ENCODE measurements at regions not wholly inside any gene's neighbourhood (a gene's known extent, or its start where the extent isn't known, plus 50 kb on each side); places are given as distances from the start of the nearest gene placed in this dataset.

DNA sequence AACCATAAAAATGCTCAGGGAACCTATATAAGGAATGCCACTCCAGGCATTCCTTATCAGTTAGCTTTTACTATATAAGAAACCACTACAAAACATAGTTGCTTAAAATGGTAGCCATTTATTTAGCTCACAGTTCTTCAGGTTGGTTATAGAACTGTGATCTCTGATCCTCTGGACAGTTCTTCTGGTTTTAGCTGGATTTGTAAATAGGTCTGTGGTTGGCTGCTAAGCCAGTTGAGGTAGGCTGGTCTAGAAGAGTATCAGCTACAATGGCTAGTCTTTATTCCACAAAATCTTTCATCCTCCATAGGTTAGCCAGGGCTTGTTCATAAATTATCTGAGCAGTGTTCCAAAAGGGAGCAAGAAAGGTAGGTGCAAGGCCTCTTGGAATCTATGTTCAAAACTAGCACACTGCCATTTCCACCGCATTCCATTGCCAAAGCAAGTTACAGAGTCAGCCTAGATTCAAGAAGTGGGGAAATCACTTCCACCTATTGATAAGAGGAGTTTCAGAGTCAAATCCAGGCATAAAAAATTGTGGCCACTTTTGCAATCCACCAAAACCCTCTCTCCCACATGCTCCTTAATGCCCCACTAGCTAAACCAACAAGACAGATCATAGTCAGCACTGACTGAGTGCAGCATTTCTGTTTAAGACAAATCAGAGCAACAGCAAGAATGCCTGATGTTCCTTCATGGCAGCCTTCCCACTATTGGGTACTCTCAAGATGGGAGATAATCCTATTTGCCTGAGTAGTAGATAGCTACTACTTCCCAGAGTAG is 146.4 kb downstream of the IRS1 start:
- no peak for DNase-seq

DNA sequence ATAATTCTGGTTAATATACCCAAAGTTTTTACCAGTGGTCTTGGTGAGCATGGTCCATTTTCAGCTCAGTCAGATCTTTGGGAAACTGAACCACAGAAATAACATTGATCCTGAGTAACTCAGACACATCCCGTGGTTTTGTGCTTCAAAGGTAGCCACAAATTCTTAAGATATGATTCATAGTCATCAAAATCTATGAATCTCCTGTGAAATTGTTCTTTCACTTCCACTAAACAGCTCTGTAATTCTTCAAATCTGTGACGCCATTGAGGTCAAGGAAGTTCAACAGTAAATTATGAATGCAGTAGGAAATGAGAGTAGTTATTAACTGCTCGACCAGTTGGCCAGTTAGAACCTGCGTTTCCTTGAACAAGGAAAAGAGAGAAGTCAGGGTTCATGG is 147.3 kb downstream of the IRS1 start:
- no peak for DNase-seq

DNA sequence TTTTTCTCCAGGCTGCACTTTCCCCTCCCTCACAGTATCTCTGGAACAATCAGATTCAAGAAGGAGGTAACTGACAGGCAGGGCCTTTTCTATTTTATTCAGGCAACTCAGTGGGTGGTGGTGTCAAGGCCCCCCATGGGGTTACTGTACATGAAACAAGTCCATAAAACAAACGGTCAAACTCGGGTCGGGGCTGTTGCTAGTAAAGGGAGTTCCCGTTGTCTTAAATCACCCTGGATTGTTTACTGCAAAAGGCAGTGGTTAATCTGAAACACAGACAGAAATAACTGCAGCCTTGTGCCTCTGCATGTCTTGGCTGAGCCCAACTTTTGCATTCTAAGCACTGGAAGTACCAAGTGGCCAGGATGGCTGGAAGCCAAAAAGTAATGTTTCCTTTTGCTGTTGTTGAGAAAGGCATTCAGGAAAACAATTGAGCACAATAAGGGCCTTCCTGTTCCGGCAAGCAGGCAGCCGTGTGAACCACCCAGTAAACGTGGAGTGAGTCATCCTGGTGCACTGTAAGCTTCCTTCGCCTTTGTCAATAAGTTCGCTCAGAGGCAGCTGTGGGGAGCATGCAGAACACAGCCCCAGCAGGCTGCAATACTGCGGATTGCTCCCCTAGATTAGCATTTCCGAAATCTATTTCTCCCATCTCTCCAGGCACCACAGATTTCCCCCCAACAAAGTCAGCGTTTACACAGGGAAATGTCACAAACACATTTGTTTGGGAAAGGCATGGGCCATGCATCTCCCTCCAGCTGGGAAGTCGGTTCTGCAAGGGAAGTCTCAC is 149.6 kb downstream of the IRS1 start:
- no peak for DNase-seq

DNA sequence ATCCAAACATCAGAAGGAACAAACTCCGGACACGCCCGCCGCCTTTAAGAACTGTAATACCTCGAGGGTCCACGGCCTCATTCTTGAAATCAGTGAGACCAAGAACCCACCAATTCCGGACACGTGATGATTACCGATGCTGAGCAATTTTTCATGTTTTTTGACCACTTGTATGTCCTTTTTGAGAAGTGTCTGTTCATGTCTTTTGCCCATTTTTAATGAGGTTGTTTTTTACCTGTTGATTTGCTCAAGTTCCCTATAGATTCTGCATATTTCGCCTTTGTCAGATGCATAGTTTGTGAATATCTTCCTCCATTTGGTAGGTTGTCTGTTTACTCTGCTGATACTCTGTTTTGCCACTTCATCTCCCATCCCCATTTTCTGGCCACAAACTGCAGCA is 150.4 kb downstream of the IRS1 start:
- no peak for DNase-seq

DNA sequence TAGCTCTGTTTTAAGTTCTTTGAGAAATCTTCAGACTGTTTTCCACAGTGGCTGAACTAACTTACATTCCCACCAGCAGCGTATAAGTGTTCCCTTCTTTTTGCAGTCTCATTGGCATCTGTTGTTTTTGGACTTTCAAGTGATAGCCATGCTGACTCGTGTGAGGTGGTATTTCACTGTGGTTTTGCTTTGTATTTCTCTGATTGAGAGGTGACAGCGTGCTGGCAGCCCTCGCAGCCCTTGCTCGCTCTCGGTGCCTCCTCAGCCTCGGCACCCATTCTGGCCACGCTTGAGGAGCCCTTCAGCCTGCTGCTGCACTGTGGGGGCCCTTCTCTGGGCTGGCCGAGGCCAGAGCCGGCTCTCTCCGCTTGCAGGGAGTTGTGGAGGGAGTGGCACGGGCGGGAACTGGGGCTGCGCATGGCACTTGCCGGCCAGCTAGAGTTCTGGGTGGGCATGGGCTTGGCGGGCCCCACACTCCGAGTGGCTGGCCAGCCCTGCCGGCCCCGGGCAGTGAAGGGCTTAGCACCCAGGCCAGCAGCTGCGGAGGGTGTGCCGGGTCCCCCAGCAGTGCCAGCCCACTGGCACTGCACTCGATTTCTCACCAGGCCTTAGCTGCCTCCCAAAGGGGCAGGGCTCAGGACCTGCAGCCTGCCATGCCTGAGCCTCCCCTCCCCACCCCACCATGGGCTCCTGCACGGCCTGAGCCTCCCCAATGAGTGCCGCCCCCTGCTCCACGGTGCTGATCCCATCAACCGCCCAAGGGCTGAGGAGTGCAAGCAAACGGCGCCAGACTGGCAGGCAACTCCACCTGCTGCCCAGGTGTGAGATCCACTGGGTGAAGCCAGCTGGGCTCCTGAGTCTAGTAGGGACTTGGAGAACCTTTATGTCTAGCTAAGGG is 151.8 kb downstream of the IRS1 start:
- no peak for DNase-seq

DNA sequence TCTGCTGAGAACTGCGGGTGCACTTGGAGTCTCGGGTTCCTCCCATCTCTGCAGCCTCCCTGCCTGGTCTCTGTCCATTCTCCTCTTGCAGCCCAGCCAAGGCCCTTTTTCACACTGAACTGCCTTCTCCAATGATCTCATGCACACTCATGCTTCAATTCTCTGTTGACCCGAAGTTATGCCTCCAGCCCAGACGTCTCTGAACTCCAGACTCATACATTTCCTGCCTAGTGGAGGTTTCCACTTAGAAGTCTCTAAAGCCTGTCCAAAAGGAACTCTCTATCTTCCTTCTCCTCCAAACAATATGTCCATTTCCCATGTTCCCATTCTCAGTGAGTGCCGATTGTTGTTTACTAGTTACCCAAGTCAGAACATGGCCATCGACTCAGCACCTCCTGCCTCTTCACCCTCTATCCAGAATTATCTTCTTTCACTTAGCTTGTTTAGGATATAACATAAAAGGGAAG is 155.2 kb downstream of the IRS1 start:
- no peak for DNase-seq

DNA sequence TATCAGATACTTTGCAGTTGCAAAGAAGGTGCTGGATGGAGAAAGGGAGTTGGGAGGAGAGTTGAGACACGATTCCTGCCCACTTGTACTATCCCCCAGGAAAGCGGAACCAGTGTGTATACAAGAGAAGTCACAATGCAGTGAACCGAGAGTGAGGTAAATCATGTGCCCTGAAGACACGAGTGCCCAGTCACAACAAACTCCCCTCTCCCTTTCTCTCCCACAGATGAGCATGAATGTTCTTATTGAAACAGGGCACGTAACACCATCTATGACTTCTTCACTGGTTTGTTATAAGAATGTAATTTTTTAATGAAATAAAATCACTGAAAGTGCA is 155.7 kb downstream of the IRS1 start:
- DNase-seq: no peak

DNA sequence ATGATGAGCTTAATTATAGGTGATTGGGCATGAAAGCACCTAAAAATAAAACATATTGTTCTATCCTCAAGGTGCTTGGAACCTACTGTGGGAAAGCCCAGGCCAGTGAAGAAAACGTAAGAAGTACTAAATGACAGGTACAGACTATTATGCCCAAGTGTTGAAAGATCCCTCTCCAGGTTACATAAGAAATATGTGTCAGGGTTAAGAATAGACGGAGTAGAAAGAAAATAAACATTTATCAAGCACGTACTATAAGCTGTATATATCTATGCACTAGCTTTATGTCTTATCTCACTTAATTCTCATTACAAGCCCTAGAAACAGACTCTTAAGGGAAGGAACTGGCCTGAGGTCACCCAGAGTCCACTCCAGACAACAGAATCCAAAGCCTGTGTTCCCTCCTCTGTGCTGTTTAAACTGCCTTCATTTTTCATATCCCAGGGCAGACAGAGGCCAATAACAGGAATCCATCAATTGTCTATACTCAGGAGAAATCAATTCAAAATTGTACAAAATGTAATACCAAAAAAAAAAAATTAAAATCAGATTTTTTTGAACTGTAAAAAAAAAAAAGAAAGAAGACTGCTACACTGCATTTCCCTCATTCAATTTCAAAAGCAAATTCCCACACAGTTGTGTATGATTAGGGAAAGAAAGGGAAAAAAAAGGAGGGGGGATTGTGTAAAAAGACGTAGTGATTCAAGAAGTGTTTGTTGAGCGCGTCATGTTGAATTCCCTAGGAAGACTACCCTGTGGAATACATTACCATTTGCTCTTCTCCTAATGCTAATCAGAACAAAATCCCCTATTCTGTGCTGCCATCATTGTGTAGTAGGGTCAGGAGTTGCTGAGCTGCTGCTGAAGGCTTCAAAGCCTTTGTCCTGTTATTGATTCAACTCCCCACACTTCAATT is 156.3 kb downstream of the IRS1 start:
- no peak for DNase-seq

DNA sequence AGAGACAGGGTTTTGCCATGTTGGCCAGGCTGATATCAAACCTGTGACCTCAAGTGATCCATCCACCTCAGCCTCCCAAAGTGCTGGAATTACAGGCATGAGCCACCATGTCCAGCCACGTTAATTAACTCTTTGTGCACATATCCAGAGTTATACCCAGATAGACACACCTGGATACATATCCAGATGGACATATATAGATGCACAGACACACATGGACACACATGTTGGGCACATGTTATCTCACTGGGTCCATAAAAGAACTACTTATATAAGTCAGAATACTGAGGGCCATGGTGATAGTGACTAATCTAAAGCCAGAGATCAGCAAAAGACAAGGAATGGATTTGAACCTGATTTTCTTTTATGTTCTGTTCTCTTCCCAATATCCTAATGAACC is 158.6 kb downstream of the IRS1 start:
- DNase-seq: no peak

DNA sequence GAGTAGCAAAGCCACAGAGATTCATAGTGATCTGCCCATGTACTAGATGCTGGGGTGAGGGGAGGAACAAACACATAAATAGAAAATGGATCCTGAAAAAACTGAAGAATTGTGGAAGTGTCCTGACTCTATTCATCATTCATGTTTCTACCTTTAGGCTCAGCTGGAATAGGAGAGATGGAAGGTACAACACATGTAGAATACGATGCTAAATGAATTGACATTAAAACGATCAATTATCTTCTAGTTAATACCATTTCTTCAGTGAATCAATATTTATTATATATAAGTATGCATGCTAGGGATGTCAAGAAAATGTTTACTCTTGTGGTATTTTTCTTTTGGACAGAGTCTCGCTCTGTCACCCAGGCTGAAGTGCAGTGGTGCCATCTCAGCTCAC is 159.1 kb downstream of the IRS1 start:
- DNase-seq: no peak

DNA sequence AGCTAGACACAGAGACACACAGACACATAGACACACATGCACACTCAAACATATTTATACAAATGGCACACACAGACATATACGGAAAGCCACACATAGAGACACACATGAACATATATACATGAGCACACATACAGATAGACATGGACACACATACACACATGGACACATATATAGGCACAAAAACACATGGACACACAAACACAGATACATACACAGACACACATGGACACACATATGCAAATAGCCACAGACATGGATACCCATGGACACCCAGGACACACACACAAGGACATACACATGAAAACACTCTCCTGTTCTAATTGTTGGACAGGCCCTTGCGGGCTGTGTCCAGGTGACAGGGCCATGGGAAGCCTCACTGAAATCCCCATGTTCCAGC is 160.1 kb downstream of the IRS1 start:
- no peak for DNase-seq

DNA sequence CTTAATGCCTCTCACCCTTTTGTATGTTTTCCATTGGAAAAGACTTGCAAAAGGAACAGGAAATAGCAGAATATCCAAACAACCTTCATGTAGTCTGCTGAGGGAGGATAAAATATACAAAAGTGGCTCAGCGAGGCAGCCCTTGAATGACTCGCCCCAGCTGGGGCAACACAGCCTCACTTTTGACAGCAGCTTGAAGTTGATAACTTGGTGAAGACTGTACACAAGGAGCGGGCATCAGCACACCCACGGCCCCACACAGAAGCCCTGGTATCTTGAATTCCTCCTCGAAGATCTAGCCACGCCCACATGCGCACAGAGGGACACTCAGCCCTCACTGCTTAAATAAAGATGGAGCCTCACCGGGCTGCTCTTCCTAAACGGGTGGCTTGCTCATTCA is 161.0 kb downstream of the IRS1 start:
- no peak for DNase-seq

DNA sequence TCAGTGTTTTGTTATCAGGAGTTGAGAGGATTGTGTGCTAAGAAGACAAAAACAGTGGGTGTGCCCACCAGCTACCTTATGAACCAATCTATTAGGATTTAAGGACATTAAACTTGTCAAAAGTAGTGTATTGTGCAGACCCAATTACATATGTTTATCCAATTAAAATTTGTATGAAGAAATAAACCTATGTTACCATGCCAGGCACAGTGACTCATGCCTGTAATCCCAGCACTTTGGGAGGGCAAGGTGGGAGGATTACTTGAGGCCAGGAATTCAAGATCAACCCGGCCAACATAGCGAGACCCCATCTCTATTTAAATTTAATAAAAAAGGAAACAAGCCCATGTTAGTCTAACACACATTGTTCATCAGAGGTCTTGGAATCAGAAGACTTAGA is 162.2 kb downstream of the IRS1 start:
- no peak for DNase-seq

DNA sequence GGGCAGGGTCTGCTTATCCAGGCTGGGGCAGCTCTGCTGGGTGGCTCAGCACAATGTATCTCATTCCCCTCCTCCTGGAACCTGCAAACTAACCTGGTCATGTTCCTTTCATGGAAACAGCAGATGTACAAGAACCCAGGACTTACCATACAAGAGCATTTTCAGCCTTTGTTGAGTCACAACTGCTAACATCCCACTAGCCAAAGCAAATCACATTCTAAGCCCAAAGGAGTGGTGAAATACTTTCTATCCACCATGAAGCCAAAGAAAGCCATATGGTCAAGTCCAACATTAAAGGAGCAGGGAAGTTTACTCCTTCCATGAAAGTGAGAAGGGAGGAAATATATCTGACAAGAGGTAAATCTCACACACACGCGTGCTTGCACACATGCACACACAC is 163.0 kb downstream of the IRS1 start:
- DNase-seq: no peak

DNA sequence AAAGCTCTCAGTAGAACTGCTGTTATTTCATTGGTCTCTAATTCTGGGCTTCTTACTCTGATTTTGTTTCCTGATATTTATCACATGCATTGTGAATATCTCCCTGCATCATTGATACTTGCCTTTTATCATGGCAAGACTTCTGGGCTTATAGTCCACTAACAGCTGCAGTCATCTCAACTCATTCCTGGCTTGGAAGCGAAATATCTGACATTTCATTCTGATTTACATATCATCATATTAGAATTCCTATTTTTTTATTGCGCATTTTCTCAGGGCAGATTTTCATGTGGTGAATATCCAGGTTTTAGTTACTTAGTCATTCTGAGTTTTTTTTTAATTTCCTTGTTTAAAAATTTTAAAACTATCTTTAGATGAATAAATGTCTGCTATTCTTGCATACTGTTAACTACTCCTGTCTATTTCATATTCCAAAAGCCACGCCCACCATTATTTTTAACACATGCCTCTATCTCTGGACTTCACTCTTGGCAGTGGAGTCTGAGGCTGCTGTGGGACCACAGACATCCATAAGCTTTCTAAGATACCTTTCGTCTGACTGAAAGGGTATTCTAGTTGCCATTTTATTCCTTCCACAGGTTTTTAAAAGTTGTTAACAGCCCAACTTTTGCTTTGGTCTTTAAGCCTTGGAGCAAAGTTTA is 164.5 kb downstream of the IRS1 start:
- no peak for DNase-seq

DNA sequence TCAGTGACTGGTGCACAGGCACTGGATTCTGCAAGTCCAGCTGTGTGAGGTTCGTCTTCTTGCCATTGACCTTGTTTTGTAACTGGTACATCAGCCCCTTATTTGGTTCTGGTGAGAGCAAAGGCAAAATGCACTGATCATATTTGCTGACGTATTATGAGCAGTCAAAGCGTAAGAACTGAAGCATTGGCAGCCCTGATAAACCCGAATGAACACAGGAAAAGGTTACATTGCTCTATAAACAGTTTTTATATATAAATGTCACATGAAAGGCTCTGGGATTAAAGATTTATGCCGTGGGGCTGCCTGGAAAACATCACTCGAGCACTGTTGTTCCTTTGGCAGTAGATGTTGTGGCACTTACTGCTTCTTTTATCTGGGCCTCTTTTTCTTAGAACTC is 167.9 kb downstream of the IRS1 start:
- DNase-seq: no peak

DNA sequence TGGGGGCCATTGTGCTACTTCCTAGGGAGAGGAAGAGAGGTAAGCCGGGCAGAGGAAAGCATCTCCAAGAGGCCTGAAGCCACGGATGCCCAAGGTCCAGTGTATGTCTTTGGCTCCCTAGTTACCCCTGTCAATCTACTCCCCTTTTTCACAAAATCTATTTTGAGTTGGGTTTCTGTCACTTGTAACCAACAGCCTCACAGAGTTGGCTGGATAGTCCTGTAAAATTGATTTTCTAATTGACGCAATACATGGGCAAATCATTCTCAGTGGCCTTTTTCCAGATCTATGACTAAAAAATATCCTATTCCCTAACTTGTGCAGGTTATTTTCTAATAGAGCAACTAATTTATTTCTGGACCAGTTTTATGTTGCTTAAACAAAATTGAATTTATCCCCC is 168.4 kb downstream of the IRS1 start:
- no peak for DNase-seq

DNA sequence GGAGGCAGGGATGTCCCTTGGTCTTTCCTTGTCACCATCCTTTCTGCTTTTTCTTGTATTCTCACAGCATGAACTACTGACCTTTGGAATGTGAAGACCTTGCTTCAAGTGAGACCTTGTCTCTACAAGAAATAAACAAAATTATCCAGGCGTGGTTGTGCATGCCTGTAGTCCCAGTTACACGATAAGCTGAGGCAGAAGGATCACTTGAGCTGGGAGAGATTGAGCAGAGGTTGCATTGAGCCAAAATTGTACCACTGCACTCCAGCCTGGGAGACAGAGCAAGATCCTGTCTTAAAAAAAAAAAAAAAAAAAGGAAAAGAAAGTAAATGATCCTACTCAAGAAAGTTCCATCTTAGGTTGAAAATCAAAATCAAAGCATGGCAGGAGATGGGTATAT is 173.7 kb downstream of the IRS1 start:
- DNase-seq: no peak

DNA sequence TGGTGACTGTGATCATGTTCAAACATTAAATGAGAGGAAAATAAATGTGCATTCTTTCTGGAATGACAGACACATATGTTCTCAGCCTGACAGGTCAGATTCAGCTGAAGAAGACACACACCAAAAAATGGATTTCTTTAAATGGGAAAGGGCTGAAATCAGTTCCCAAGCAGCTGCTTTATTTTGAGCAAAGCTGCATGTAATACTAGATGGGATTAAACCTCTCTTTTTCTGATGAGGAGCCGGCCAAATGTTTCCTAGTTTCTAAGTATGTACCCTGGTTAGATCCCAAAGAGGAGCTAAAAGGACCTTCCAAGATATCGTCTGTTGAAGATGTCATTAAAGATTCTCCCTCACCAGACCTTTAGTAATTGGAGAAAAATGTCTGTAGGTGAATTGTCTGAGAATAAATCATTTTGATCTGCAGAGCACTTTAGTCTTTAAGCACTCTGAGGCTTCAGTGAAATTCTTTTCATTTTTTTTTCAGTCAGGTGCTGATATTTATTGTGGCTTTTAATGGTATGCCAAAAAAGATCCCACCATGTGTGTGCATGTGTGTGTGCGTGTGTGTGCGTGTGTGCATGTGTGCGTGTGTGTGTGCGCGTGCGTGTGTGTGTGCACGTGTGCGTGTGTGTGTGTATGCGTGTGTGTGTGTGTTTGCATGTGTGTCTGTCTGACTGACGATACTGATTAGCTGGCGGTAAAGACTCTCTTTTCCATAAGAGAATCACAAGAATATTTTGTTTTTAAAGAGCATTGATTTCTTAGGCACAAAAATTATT is 175.8 kb downstream of the IRS1 start:
- DNase-seq: no peak

DNA sequence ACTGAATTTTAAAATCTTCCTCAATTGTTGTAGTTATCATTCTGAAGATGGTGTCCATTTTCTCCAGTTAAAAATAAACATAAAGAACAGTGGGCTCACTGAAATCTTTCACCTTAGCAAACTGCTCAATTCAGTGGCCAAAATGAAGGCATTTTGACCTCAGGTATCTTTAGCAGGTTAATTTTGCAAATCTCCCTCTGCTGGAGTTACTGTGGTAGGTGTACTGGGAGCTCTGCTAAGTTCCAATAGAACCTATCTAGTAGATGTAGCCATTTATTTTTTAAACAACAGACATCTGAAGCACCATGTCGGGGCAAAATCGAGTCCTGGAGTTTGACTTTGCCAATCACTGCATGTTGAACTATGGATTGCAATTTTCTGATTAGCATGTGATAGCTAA is 177.1 kb downstream of the IRS1 start:
- DNase-seq: no peak

DNA sequence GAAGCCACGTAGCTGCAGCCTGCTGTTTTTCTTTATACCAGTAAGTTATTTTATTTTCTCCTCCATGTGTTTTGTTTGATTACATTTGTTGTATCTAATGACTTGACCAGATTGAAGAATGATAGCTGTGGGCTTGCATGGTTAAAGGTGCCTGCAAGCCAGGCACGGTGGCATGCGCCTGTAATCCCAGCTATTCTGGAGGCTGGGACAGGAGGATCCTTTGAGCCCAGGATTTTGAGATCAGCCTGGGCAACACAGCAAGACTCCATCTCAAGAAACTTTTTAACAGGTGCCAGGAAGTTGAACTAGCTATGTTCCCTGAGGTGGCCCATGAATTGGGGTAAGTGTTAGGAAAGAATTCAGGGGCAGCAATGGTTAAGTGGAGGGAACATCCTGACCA is 179.4 kb downstream of the IRS1 start:
- no peak for DNase-seq

All from DMS79 (cell line).